ENCODE measurements at regions not wholly inside any gene's neighbourhood (a gene's known extent, or its start where the extent isn't known, plus 50 kb on each side); places are given as distances from the start of the nearest gene placed in this dataset.

DNA sequence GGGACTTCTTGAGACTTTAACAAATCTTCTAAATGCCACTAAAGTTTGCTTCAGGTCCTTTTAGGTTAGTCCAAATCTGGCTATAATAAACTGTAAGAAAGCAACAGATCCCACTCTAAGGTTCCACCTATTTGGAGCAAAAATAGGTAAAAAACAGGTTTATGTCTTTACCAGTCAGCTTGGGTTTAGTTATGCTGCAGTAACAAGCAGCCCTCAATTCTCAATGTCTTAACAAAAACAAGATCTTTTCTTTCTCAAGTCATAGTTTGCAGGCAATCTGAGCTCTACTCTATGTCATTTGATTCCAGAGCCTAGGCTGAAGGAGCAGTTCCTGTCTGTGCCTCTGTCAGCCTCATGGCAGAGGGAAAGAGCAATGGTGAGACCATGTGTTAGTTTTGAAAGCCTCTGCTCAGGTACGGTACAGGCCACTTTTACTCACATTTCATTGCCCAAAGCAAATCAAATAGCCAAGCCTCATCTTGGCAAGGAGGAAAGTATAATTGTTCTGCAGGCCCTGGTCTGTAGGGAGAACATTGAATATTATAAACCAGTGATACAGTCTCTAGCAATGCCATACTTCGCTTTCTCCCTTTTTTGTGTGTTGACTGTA is 108.6 kb downstream of the CD83 start:
- DNase-seq (ENCODE audit: low read depth) = no peak
- TF ChIP-seq, protein P1, sequence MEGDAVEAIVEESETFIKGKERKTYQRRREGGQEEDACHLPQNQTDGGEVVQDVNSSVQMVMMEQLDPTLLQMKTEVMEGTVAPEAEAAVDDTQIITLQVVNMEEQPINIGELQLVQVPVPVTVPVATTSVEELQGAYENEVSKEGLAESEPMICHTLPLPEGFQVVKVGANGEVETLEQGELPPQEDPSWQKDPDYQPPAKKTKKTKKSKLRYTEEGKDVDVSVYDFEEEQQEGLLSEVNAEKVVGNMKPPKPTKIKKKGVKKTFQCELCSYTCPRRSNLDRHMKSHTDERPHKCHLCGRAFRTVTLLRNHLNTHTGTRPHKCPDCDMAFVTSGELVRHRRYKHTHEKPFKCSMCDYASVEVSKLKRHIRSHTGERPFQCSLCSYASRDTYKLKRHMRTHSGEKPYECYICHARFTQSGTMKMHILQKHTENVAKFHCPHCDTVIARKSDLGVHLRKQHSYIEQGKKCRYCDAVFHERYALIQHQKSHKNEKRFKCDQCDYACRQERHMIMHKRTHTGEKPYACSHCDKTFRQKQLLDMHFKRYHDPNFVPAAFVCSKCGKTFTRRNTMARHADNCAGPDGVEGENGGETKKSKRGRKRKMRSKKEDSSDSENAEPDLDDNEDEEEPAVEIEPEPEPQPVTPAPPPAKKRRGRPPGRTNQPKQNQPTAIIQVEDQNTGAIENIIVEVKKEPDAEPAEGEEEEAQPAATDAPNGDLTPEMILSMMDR (conservative IDR thresholded peaks at IDR 0.05; ENCODE audit: low read depth, low read length) = no peak
- H3K4me3 ChIP-seq (ENCODE audit: low read depth, low read length) = no peak overlapping the region

DNA sequence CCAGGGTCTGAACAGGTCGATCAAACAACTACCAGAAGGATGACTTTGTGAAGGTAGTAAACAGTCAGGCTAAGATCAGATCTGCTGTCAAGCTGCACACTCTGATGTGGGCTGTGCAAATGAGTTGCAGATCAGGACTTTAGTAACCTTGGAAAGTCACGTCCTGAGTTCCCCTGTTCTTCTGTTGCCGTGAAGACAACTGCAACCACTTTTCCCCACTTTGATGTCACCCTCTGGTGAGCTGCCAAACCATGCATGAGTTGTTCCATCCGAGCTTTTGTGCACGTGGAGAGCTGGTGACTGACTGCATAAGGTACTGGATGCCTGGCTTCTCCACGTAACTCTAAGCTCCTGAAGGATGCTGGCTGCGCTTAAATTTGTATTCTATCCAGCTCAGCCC is 111.0 kb downstream of the CD83 start:
- peak; percentile 67 for DNase-seq (ENCODE audit: low read depth)
- TF ChIP-seq, protein P1 (conservative IDR thresholded peaks at IDR 0.05; ENCODE audit: low read depth, low read length) = no peak

DNA sequence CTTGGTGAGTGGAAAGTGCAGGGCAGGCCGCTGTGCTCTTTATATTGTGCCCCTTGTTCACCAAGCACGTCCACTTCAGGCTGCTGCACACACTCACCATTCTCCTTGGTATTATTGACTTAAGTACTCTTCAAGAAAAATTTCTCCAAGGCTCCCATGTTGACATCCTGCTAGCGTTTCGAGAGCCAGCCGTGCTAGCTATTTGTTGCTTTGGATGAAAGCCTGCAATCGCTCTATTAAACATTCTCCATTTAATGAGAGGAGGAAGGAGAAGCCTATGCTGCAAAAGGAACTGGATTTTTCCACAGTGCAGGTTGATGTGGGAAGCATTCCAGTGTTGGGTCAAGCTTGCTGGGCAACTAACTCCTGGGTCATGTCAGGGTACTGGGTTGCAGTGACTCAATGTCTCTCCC is 113.5 kb downstream of the CD83 start:
- H3K4me3 ChIP-seq (ENCODE audit: low read depth, low read length) = no peak overlapping the region
- TF ChIP-seq, protein P1 (conservative IDR thresholded peaks at IDR 0.05; ENCODE audit: low read depth, low read length) = no peak
- peak; percentile 84 for DNase-seq (ENCODE audit: low read depth)

More for the DNA sequence above, 111.0 kb downstream of the CD83 start:
- H3K4me3 ChIP-seq (ENCODE audit: low read depth, low read length) = no peak overlapping the region

DNA sequence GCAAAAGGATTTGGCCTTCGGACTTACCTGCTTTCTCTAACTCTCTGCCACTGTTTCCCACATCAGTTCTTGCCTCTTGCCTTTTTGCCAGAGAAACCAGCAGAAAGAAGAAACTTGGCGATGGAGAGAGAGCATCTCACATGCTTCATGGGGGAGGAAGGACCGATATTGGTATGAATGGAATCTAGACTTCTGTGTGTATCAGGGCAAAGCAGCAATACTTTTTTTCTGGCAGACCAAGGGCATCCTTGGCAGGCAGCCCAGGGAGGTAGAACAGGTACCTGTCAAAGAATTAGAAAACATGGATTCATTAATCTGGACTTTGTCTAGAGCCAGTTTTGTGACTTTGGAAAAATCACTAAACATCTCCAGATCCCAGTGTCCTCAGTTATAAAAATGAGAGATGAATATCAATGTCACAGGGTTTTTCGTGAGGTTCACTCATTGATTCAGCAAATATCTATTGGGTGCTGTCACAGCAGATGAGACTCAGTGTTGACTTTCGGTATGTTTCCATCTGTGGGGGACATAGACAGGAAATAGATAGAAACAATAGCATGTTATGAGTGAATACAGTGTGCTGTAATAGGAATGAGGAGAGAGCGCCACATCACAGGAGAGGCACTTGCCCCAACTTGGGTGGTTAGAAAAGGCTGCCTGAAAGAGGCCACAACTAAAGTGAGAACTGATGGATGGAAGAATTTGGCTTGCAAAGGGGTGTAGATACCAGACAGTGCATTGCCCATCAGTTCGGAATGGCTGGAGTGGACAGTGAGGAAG is 114.1 kb downstream of the CD83 start:
- TF ChIP-seq, protein P1 (conservative IDR thresholded peaks at IDR 0.05; ENCODE audit: low read depth, low read length) = no peak
- DNase-seq (ENCODE audit: low read depth) = no peak
- H3K4me3 ChIP-seq (ENCODE audit: low read depth, low read length) = no peak overlapping the region

DNA sequence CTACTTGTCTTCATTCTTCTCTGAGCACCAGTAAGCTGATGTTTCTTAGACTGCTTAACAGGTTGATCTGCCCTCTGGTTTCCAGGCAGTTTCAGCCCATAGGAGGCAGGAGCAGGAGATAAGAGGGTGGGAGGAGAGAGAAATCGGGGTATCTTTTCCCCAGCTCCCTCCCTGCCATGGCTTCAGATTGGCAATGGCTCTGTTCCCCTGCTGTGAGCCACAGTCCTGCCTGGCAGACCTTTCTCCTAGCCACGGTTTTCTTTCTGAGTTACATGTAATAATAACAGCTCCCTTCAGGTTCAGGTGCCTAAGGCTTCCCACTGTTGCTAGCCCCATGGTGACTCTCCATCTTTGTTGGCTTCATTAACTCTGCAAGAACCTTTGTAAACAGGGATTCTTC is 115.3 kb downstream of the CD83 start:
- TF ChIP-seq, protein P1 (conservative IDR thresholded peaks at IDR 0.05; ENCODE audit: low read depth, low read length) = no peak
- DNase-seq (ENCODE audit: low read depth) = no peak
- no peak overlapping the region for H3K4me3 ChIP-seq (ENCODE audit: low read depth, low read length)

DNA sequence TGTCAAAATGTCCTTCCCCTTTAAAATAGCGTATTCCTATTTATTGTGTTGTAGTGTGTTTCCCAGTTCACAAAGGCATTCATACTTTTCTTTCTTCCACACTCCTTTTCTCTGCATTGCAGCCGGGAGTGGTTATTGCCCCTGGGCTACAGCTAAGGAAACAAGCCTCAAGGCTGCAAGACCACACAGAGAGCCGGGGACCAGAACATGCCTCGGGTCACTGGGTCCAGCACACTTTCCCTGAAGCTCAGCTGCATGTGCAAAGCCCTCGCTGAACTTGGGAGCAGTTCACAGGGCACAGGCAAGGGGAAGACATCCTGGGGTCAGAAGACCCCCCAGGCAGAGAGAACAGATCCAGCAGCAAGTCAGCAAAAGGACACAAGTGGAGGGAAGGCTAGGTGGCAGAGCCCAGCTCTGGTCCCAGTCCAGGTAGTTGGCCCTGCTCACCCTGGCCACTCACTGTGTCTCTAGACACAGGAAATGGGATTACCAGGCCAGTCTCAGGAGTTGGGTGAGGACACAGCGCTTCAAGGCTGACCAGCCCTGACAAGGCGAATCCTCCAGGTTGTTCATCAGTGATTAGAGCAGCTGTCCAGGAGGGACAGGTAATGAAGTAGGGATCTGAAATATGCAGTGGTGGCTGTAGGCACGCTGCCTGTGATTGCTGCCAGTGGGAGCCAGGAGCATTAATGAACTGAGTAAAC is 118.2 kb downstream of the CD83 start:
- DNase-seq (ENCODE audit: low read depth) = no peak
- no peak overlapping the region for H3K4me3 ChIP-seq (ENCODE audit: low read depth, low read length)
- TF ChIP-seq, protein P1 (conservative IDR thresholded peaks at IDR 0.05; ENCODE audit: low read depth, low read length) = no peak

Data from epithelial cell of proximal tubule (primary cell).